Activated CD8-positive, alpha-beta memory T cell treated with anti-CD3 and anti-CD28 coated beads for 4 hours (primary cell): ENCODE measurements at regions not wholly inside any gene's neighbourhood (a gene's known extent, or its start where the extent isn't known, plus 50 kb on each side); places are given as distances from the start of the nearest gene placed in this dataset.

Experiments
- DNase-seq, 2 donors: peaks; one replicate each; pipeline ENCODE4 v3.0.0-alpha.2; 2020; ENCODE audit warnings: low read depth in 2 of 2

DNA sequence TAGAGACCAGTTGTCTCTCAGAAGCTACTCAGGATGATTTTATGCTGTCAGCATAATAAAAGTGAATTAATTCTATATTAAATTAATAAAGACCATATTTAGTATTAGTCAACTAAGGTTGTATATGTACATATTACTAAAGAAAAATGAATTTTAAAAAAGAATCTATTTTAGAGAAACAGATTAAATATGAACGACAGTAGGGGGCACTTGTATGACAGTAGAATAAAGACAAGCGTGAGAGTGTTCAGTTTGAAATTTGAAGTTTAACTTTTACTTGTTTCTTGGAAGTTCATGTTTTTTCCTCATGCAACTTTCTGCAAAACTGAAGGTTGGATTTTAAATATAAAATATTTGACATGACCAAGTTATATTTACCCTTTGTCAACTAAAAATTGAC, 67.9 kb upstream of the MACF1 start:
- DNase-seq: no peak

GRCh38 chr1:39139723-39140360, 64.7 kb upstream of the MACF1 start:
- DNase-seq: no peak

DNA sequence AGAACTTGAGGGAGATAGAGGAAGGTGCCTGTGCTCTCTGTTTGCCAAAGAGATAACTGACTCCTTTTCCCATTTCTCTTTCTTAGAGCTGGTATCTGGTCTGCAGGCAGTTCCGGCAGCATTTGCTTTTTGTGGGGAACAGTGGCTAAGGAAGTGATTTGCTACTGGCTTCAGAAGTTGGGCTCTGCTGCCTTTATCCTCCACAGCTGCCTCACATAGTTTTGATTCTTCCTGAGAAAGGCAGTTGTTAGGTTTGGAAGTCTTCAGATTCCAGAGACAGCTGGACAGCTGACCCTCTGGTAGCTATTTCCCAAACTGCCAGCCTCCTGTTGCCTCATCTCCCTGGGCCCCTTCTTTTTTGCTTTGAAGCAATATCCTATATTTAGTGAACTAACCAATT, 62.6 kb upstream of the MACF1 start:
- no peak for DNase-seq

DNA sequence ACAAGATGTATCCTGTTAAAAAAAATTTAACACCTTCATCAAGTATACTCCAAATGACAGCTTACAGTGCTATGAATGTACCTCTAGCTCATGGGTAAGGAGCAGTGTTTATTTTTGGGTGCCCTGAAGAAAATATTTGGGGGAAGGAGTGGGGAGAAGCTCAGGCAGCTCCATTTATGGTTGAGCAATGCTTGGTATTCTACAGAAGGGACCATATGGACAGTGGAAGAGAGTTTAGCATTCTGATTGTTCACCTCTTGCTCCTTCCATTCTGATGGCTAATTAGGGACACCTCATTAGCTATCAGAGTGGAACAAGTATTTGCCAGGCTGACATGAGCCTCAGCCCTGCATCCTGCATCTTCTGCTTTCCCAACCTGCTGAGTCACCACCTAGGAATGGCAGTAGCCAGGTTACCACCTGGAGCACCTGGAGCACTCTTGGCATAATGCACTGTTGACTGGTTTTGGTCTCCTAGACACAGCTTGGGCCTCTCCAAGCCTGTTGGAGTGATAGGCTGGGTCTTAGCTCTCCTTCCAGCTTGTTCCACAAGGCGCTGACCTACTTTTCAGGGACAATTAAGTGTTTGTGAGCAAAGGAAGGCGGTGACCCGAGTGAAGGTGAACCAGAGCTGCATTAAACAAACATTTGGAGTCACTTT, 62.0 kb upstream of the MACF1 start:
- DNase-seq: no peak

- DNase-seq: no peak
Observed at GRCh38 chr1:39144924-39145323, 59.6 kb upstream of the MACF1 start.

DNA sequence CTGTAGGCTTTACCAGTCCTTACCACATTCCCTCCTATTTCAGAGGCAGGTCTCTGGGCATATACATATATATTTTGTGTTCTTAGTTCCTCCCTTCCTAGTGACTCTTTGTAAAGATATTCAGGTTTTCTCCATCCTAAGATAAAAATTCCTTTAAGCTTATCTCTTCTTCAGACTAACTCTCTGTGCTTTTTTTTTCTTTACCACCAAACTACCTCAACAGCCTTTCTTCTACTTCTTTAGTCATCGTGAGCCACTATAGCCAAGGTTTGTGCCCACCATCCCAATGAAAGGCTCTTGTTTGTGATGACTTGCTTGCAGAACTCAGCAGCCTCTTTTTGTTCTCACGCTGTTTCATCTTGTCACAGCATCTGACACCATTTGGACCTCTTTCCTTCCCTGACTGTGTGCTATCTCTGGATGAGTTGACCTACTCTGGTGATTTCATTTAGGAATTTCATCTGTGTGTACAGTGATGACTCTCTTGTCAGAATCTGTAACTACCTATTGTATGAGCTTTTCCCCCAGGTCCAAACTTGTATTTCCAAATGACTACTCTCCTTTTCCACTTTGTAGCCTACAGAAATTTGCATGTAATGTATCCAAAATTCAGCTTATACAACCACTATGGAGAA, 59.0 kb upstream of the MACF1 start:
- DNase-seq: no peak

GRCh38 chr1:39146681-39147080, 57.8 kb upstream of the MACF1 start:
- no peak for DNase-seq

DNA sequence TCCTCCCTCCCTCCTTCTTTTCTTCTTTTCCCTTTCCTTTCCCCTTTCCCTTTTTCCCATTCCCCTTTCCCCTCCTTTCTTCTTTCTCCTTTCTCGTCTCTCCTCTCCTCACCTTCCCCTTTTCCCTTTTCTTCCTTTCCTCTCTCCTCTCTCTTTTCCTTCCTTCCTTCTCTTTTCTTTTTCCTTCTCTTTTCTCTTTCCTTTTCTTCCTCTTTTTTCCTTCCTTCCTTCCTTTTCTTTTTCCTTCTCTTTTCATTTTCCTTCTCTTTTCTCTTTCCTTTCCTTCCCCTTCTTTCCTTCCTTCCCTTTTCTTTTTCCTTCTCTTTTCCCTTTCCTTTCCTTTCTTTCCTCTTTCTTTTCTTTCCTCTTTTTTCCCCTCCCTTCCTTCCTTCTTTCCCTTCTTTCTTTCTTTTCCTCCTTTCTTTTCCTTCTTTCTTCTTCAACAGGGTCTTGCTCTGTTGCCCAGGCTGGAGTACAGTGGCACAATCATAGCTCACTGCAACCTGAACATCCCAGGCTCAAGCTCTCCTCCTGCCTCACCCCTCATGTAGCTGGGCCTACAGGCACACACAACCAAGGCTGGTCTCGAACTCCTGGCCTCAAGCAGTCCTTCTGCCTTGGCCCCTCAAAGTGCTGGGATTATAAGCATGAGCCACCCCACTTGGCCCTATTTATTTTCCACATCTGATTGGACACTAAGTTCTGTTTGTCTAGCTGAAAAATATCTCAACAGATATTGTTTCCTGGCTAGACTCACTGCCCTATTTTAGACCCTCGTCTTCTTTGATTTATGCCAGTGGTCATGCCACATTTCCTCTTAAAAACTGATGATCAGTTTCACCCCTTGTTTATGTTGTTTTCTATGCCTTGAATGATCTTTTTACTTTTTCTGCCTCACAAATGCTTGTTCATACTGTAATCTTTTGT, 57.1 kb upstream of the MACF1 start:
- no peak for DNase-seq

- no peak for DNase-seq
Observed at GRCh38 chr1:39148942-39149341, 55.6 kb upstream of the MACF1 start.

DNA sequence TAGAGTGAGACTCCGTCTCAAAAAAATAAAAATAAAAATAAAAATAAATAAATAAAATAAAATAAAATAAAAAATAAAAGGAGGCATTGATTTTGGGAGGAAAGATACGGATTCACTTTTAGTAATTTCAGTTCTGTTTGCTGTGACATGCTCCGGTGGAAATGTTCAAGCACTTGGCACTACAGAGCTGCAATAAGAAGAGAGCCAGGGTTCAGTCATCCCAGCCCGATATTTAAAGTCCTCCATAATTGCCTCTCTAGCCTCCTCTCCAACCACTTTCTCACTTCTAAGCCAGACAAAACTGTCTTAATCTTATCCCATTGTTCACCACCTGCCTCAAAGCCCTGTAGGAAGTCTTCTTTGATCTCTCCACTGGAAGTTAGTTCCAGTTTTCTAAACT, 55.0 kb upstream of the MACF1 start:
- no peak for DNase-seq

DNA sequence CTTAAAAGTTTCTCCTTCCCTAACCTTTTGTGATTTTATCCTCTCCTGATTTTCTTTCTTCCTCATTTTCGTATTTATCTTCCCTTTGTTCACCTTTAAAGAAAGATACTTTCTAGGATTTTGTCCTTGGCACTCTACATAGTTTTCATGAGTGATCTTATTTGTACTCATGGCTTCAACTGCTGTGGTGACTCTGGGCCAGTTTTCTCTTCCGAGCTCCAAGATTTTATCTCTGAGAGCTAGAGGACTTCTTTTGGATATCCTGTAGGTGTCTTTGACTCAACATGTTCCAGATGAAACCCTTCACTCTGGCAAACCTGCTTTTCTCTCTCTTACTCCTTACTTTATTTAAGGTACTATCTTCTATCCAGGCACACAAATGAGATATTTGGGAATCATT, 53.7 kb upstream of the MACF1 start:
- no peak for DNase-seq

DNA sequence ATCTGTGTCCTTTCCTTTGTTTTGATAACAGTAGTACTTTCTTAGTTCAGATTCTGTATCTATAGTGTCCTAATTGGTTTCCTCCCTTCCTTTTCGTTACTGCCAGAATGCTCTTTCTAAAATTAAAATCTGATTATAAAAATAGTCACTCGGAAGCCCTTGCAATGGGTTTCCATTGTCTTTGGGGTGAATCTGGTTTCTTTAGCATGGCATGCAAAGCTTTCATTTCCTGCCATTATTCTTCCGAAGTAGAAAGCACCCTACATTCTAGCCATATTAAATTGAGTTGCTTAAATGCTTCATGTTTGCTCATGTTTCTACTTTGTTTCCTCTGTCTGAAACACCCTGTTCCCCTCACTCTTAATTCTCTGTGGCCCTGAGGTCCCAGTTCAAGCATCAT, 53.2 kb upstream of the MACF1 start:
- no peak for DNase-seq

DNA sequence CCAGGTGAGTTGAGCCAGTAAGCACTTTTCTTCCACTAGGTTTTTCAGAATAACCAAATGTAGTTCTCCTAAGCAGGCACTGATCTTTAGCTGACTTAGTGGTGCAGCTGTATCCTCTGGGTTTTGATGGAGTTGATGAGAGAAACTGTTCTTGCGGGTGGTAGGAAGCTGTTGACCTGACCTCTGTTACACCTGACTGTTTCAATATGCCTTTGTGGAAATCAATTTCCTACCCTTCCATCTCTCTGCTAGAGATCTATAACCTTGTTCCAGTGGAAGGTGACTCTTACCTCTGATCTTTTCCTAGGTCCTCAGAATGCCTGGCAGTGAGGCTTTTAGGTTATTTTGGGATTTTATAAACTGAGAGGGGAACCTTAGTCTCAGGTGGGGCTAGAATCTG, 51.6 kb upstream of the MACF1 start:
- no peak for DNase-seq

GRCh38 chr1:39153684-39154083, 50.8 kb upstream of the MACF1 start:
- no peak for DNase-seq

DNA sequence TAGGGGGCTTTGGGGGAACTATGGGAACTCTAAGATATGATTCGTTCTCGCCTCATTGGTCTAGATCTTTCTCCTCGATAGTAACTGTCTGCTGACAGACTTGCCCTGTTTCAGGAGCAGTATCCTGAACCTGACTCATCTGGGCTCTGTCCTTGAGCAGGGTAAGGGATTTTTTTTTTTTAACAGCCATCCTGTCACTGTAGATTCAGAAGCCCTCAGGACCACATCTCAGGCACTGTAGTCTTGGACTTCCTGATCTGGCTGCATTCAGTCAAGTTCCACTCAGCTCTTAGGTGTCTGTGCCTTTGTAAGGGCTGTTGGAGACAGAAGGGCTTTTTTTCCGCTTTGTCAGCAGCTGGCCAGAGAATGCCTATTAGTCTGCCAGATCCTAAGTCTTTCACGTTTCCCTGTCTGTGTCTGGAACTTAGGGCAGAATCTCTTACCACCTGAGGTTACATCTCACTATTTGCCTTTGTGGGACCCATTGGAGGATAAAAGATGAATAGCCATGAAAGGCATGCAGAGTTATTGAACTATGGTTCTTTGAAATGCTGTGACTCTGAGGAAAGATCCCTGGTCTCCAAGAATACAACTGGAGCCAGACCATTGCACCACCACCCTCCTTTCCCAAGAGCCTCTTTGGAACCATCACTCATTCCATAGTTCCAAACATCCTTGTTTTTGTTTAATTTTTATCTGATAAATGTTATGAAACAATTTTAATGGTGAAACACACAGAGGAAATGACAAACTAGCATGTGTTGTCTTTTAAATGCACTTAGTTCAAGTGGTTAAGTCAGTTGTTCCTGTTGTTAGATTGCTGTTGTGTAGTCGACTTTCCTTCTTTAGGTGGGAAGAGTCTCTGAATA, 49.7 kb upstream of the MACF1 start:
- no peak for DNase-seq
